ENCODE measurements at regions not wholly inside any gene's neighbourhood (a gene's known extent, or its start where the extent isn't known, plus 50 kb on each side); places are given as distances from the start of the nearest gene placed in this dataset.

DNA sequence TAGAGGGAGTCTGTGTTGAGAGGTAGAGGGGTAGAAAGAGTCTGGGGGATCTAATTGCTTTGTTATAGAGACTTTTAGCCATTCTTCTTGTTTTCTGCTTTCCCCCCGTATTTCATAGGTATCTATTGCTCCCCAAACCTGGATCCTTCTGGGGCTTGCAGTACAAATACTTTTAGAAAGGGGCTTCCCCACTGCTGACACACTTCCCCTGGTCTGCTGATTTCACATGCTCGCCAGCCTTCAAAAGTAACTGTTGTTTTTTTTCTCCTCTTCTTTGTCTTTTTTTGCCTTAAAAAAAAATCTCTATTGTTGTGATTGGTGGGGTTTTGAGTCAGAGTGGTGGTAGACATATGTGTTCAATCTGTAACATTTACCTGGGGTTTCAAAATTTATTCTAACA lies 300.6 kb upstream of the AZI2 start:
- no peak for DNase-seq

DNA sequence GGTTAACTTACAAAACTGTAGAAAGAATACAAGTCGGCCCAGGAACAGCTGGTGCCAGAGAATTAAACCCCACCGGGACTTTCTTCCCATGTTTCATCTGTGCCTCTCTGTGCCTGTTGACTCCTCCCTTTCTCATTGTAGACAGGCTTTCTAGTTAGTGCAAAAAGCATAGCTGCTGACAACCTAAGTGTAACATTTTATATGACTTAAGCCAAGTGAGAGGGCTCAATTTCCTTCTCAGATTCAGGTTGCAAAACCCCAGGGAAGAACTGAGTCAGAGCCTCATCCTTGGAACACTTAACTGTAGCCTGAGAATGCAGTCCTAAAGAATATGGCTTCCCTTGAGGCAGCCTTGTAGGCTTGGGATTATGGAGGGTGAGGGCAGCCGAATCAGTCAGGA lies 302.5 kb upstream of the AZI2 start:
- DNase-seq = no peak

DNA sequence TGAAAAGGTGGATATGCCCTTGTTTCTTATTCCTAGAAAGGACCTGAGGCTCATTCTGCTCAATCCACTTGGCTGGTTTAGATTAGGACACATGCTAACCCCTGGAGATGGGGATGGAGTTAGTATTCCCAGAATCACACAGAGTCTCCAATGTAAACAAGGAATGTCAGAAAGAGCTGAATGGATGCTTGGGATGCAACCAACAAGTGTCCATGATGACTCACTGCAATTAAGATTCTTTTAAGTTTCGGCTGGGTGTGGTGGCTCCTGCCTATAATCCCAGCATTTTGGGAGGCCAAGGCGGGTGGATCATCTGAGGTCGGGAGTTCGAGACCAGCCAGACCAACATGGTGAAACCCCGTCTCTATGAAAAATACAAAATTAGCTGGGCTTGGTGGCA lies 315.5 kb upstream of the AZI2 start:
- no peak for DNase-seq

DNA sequence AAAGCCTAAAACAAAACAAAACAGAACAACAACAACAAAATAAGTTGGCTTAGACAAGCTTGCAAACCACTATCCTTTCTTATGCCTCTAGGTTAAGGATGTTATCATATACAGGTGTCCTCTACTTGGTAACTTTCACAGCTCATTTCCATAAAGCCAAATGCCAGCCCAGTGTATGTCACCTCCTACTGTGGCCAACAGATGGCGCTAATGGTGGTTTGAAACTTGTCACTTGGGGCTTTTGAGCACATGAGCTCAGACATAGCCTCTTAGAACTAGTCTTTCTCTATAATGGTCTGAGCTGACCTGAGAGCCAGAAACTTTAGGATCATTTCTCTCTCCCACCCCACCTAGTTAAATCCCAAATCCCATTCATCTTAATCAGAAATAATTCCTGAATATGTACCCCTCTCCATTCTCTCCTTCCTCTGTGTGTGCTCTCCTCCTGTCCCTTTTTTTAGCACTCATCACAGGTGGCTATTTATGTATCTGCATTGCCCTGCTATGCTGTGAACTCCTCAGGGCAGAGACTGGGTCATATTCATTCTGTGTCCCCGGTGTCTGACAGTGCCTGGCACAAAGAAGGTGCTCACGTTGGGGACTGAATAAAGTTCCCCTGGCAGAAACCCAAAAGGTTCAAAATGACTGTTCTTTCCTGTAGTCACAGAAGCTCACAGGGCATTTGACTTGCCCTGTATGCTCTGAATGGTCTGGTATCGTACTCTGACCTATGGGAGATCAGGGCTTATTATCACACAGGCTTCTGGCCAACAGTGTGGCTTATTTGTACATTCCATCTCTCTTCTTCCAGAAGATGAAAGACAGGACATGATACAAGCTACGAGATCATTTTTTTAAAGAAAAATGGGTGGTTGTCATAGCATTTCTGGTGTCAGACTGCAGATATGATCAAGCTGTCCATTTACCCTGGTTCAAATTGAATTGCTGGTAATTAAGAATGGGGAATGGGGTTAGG lies 319.3 kb upstream of the AZI2 start:
- peak; percentile 19 to 43 for DNase-seq

DNA sequence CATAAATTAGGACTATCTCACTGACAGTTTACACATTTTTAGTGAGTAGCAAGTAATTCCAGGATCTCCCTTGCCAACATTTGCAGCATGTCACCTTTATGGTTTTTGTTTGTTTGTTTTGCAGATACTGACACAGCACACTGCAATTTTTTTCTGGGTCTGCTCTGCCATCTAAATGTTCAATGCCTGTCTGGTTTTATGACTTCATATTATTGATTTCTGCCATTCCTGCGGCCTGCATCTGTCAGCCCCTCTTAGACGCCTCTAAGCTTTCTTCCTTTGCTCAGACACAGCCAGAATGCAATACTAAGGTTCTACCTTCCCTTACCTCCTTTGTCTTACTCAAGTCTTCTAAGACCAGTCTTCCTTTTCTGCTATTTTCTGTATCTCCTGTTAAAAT lies 321.2 kb upstream of the AZI2 start:
- DNase-seq = no peak

DNA sequence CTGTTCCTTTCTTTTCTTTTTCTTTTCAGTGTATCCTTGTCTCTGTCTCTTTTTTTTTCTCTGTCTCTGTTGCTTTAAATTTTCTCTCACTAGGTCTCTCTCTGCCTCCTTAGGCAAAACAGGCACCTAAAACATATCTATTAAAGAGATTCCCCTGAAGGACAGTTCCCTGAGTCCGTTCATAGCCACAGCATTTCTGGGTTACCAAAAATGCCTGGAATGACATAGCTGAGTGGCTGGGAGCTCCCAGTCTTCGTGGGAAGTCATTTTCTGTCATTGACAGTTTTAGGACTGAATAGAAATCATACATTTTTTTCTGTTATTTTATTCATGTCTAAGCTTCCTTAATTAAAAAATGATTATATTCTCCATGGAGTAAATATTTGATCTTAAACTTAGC lies 323.8 kb upstream of the AZI2 start:
- no peak for DNase-seq

DNA sequence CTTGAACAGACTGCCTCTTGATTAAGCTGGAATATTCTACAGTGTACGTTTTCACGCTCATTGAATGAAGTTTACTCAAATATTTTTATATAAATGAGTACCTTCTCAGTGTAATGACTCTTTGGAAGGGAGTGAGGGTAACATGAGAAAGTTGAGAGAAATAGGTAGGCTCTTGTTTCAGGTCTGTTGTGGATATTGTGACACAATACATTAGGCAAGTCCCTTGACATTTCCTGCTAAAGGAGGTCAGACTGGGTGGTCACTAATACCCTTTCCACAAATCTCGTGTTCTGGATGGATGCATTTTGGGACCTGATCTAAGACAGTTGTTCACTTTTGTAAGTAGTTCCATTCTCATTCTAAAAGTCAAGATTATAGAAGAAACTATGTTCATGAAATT lies 324.8 kb upstream of the AZI2 start:
- DNase-seq = no peak

DNA sequence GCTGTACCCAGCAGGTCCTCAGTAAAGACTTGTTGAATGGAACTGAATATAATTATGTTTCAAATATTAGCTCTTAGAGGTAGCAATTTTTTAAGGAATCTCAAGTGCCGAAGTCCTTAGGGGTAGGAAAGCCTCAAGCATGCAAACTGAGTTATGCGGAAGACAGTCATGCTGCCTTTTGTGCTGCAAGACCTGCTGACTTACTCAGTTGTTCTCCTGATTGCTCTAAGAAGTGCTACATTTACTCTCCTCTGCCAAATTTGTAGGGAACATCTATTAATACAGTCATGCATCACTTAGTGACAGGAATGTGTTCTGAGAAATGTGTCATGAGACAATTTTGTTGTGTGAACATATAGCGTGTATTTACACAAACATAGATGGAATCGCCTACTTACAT lies 325.6 kb upstream of the AZI2 start:
- no peak for DNase-seq

DNA sequence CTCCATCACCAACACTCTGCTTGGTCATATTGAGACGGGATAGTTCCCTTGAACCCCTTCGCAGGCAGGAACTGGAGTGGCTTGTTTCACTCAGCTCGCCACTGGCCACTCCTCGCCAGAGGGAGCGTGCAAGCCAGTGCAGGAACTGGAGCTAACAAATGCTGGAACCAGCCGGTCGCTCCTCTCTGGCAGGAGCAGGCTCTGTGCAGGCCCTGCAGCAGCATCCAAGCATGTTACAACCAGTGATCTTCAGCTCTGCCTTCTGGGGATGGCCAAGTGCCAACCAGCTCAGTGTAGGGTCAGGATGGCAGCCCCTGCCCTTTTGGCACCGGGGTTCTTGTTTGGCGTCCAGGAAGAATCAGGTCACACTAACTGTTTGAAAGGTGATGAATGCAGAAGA lies 329.0 kb upstream of the AZI2 start:
- no peak for DNase-seq

DNA sequence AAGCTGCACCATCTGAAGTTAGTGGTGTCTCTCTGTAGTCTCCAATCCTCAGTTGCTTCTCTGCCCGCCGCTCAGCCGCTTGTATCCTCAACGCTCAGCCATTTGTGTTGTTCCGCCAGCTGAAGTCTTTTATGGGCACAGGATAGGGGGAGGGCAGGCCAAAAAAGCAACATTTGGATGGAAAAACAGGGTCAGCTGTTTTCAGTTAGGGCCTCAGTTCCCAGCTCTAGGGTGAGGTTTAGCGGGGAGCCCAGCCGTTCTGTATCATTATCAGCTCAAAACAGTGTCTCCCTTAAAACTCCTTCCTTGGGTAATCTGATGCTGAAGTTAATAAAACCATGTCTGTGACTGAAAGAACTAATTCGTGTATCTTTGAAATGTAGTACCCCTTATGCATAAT lies 329.5 kb upstream of the AZI2 start:
- DNase-seq = no peak

DNA sequence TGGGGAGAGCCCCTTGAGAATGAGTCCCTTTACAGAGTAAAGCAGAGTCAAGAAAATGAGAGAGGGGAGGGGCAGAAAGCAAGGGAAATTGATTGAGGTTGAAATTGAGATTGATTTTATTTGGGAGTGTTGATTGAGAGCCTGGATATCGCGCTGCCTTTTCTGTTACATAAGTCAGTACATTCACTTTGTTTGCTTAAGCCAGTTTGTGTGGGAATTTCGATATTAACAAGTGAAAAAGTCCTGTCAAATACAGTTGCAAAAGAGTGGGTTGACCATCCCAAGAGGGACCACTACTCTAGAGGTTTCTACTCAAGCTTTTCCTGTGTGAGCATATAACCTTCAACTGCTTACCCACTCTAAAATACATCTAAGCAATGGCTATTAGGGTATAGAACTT lies 331.4 kb upstream of the AZI2 start:
- DNase-seq = no peak

DNA sequence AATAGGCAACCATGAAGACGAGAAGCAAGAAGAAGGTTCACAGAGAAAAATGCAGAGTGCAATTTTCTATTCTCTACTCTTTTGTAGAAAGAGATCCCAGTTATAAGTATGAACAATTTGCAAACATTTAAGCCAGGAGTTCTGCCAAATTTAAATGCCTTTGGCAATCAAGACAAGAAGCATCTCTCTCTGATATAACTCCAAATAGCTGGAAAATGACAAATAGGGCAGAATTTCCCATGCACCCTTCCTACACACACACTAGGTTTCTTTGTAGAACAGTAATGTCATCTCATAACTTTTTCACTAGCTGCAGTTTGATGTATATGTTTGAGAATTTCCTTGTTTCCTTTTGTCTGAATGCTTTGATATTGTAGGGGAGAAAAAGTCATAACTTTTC lies 333.5 kb upstream of the AZI2 start:
- DNase-seq = no peak

DNA sequence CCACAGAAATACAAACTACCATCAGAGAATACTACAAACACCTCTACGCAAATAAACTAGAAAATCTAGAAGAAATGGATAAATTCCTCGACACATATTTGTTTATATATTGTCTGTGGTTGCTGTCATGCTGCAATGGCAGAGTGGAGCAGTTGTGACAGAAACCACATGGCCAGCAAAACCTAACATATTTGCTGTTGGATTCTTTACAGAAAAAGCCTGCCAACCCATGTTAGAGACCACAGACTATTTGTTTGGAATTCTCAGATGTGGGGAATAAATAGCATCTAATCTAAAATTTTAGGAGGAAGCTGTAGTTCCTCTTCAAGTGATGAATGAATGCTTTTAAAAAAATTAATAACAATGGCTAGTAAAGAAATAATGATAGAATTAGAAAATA lies 341.6 kb upstream of the AZI2 start:
- no peak for DNase-seq

DNA sequence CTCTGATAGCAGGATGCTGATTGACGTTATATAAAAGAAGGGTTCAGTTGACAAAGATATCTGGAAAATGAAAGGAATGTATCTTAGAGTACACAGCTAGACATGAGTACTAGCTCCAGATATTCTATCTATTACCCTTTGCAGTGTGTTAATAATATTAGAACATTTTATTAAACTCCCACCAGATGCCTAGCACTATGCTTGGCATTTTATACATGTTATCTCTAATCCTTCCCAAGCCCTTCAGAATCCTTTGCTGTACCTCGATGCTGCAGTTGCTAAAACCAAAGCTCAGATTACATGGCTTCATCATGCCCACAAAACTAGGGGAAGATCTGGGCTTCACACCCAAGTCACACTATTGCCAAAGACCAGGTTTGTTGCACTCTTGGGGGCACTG lies 350.1 kb upstream of the AZI2 start:
- no peak for DNase-seq

DNA sequence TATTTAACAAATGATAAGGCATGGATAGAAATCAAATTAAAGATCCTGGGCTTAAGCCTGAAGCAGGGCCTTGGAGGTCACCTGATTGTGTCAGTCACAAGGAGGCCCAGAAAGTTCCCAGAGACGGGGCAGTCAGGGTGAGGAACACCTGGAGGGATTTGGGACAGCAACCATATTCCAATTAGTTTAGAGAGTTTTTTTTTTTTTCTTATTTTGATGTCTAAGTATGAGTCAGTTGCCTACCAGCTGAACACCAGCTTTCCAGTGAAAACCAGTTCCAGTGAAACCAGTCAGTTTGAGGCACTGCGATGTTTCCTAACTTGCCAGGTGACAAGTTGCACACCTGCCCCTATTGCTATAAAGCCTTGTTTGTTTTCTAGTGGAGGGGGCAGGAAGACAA lies 350.7 kb upstream of the AZI2 start:
- no peak for DNase-seq

DNA sequence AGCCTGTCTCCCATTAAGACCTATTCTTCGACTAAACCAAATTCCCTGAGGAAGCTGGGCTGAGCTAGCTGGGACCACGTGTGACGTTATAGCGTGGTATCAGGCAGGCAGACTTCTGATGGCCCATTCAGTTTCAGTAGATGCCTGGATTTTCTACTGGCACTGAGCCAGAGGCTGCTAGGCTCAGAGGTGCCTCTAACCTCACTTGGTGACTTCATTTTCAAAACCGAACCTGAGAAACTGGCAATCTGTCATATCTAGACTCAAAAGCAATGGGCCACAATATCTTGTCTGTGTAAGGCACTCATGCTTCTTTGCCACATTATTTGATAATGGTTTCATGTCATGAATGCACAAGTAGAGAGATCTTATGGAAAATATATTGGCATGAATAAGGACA lies 352.1 kb upstream of the AZI2 start:
- DNase-seq = no peak

DNA sequence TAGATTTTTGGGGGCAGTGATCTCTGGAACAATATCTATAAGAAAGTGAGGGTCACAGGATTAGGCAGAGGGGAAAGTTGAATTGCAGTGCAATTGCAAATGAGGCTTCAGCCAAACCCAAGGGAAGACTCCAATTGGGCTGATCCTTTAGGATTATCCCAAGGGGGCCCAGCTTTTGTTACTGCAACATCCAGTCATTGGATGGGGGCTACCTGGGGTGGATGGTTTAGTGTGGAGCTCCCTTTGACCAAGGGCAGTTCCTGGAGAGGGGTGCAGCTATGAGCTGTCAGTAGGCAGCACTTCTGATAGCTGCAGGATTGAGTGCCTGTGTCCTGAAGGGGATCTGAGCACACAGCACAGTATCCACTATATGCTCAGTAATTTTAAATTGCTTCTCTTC lies 355.2 kb upstream of the AZI2 start:
- DNase-seq = no peak

DNA sequence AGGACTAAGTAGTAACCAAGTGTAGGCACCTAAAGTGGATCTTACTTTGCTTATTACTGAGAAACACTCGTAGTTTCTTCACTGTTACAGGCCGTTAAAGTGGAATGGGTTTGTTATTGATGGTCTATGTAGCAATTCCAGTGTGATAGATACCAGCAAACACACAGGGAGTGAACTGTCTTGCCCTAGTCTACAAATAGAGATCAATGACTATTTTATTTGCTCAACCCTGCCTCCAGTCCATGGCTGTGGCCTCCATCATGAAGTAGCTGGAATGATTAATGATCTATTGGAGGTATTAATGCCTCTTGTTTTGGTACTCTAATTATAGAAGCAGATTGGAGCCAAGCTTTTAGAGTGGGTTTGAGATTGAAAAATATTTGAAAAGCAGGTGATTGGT lies 362.7 kb upstream of the AZI2 start:
- no peak for DNase-seq

DNA sequence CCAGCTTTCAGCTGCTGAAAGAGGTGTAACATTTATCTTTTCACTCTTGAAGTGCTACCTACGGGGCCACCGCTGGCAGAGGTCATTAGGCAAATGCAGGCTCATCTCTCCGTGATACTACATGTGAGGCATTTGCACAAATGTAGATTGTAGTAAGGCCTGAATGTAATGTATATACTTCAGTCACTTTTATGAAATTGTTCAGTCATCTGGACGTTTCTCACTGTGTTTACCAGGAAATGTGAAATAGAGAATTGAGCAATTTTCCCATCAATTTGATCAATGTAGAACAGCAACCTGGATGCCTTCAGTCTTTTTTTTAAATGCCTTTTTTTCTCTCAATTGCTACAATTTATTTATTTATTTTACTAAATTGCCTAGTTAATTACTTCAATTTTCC lies 368.3 kb upstream of the AZI2 start:
- no peak for DNase-seq

DNA sequence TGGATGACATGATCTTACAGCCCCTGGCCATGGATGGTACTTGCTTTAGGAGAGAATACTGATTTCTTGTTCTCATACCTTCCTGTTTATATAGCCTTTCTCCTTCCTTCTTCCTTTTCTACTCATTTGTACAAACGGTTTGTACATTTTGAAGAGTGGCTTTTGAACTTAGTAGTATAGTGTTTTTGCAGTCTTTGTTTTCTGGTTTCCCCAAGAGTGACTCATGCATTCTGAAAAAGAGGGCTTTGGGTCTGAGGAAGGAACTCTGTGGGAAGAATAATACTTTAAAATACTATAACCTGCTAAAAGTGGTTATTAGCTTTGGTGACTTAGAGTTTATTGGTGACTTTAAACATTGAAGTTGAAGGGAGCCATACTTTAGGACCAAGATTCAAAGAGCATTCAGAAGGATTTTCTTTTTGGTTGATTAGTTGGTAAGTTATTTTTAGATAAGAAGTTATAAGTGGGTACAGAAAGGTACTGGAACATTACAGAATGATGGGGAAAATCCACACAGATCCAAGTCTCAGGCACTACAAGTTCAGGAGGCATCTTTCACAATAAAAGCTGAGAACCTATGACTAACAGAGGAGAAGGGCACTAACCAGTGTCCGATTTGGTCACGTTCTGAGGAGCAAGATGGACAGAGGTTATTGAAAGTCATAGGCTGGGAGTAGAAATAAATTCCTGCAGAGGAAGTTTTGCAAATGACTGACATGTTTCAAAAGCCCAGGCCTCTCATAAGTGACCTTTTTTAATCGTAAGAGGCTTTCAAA lies 369.6 kb upstream of the AZI2 start:
- no peak for DNase-seq

DNA sequence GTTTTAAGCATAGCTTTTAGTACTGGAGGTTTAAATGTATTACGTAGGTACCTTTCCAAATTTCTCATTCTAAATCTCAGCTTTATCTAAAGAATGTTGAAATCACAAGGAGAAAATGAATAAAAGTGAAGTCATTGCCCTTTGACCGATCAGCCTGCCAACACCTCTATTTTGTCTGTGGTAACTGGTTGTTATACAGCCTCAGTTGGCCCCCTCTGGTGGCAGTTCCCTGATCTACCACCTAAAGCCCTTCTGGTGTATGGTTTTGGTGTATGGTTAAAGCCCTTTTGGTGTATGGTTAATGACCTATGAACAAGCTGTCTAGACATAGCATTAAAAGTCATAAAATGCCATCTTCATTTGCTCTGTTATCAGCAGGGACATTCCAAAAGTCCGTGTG lies 378.2 kb upstream of the AZI2 start:
- DNase-seq = no peak

DNA sequence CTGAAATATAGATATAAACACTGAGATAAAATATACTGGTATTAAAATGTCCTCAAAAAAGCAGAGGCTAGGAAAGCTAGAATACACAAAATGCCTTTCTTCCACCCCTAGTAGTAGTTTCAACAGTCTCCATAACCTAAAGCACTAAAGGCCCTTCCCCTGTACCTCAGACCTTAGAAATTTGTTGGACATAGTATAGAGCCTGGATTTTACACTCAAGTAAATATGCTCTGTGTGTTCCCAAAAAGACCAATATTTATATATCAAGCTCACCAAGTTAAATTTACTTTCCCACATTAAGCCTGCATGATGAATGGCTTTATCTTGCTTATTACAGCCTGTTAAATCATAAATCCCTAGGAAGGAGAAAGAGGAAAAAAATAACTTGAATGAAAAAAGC lies 378.7 kb upstream of the AZI2 start:
- no peak for DNase-seq

DNA sequence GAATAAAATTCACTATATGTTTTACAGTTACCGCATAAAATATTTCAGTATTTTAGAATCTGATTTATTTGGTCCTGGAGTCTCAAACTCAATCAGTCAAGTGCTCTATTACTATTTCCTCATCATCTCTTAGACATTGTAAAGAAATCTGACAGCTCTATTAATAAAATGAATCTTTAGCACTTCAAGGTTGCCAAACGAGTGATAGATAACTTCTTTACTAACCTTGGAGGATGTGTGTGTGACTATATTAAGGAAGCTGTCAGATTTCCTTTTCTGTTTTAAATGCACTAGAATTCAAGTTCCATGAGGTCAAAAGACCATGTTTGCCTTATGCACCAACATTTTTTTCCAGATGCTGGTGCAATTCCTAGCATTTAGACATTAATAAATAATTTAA lies 389.8 kb upstream of the AZI2 start:
- no peak for DNase-seq

DNA sequence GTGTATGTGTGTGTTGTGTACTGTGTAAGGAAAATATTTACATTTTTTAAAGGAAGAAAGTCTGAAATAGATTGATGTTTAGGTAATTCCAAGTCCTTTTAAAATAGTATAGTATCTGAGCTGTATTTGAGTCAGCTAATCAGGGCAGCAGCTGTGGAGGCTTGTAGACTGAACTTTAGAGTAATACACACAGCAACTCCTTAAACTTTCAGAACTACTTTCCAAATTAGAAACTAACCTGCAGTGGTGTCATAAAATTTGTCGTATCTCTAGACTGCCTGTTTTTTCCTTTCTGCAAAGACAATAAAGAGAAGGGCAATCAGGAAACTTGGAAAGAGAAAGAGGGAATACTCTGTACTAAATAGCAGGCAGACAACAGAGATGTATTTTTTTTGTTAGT lies 391.0 kb upstream of the AZI2 start:
- DNase-seq = no peak

All from CD4-positive, alpha-beta T cell treated with Interleukin-4 for 1 hour (primary cell).